HEK293 (cell line): ENCODE measurements at regions not wholly inside any gene's neighbourhood (a gene's known extent, or its start where the extent isn't known, plus 50 kb on each side); places are given as distances from the start of the nearest gene placed in this dataset.

ENCODE experiments used
- CTCF ChIA-PET: fragments of 350-600 bp; formaldehyde crosslinking; extraction: SDS; loops from one replicate; lab custom pipeline; 2021; ENCODE audit warnings: antibody characterized with exemption; lab: Yijun Ruan, JAX
- POLR2A ChIA-PET: fragments of 300-600 bp; formaldehyde crosslinking; extraction: SDS; loops from one replicate; lab custom pipeline; 2020; ENCODE audit warnings: antibody characterized with exemption, inconsistent platforms; lab: Yijun Ruan, JAX
- H3K27ac ChIP-seq: fragments of 200-500 bp; sonication (Bioruptor generic); 2 replicates; pipeline ENCODE4 v1.5.1; 2014; ENCODE audit warnings: low read depth, low read length, control low read depth, inconsistent platforms; ENCODE audit errors: extremely low read depth
- H3K36me3 ChIP-seq, 2 experiments: fragments of 200-500 bp in 1 of 2; sonication (Bioruptor generic) in 1 of 2; 1 replicate in 1 of 2; 2 replicates in 1 of 2; pipeline ENCODE4 v1.5.1; 2014 to 2017; ENCODE audit warnings: inconsistent platforms in 2 of 2, low read length in 2 of 2; ENCODE audit not compliant: control insufficient read depth in 2 of 2, insufficient read depth in 1 of 2
- H3K4me1 ChIP-seq: fragments of 200-500 bp; sonication (Bioruptor generic); 2 replicates; pipeline ENCODE4 v1.5.1; 2014; ENCODE audit warnings: mild to moderate bottlenecking, low read length, inconsistent platforms; ENCODE audit not compliant: control insufficient read depth, insufficient read depth
- H3K4me3 ChIP-seq: 2 replicates; pipeline ENCODE4 v1.5.1; 2011; ENCODE audit warnings: low read depth, mild to moderate bottlenecking, control low read depth, low read length, moderate library complexity
- H3K9me3 ChIP-seq: fragments of 200-500 bp; sonication (Bioruptor generic); 2 replicates; pipeline ENCODE4 v1.5.1; 2014; ENCODE audit warnings: low read depth, low read length, inconsistent platforms; ENCODE audit not compliant: control insufficient read depth, insufficient read depth
- AEBP2 ChIP-seq: fragments of 450-650 bp; formaldehyde crosslinking; IDR thresholded peaks from 2 replicates; pipeline ENCODE4 v1.5.1; 2016; ENCODE audit warnings: missing biosample characterization, missing genetic modification characterization, borderline replicate concordance
- BCL6B ChIP-seq: fragments of 450-650 bp; formaldehyde crosslinking; IDR thresholded peaks from 2 replicates; pipeline ENCODE4 v1.5.1; 2017; ENCODE audit warnings: missing biosample characterization, missing genetic modification characterization
- GLI2 ChIP-seq: fragments of 450-650 bp; formaldehyde crosslinking; IDR thresholded peaks from 2 replicates; pipeline ENCODE4; 2017; ENCODE audit warnings: missing biosample characterization, missing genetic modification characterization, low read depth, borderline replicate concordance
- INSM2 ChIP-seq: fragments of 450-650 bp; formaldehyde crosslinking; IDR thresholded peaks from 2 replicates; pipeline ENCODE4 v1.5.1; 2016; ENCODE audit warnings: missing biosample characterization, missing genetic modification characterization
- PRDM2 ChIP-seq: fragments of 450-650 bp; formaldehyde crosslinking; IDR thresholded peaks from 2 replicates; pipeline ENCODE4 v1.5.1; 2016; ENCODE audit warnings: missing biosample characterization, missing genetic modification characterization, borderline replicate concordance
- PRDM6 ChIP-seq: fragments of 450-650 bp; formaldehyde crosslinking; IDR thresholded peaks from 2 replicates; pipeline ENCODE4 v1.5.1; 2017; ENCODE audit warnings: missing biosample characterization, missing genetic modification characterization
- SALL2 ChIP-seq: fragments of 450-650 bp; formaldehyde crosslinking; IDR thresholded peaks from 2 replicates; pipeline ENCODE4 v1.5.0; 2017; ENCODE audit warnings: missing biosample characterization, mild to moderate bottlenecking, missing genetic modification characterization, borderline replicate concordance
- TSHZ1 ChIP-seq: fragments of 450-650 bp; formaldehyde crosslinking; IDR thresholded peaks from 2 replicates; pipeline ENCODE4 v1.5.1; 2016; ENCODE audit warnings: missing biosample characterization, missing genetic modification characterization, borderline replicate concordance
- ZFHX2 ChIP-seq: fragments of 450-650 bp; formaldehyde crosslinking; conservative IDR thresholded peaks from 2 replicates; pipeline ENCODE4 v1.5.1; 2016; ENCODE audit warnings: missing biosample characterization, missing genetic modification characterization
- ZNF18 ChIP-seq: fragments of 450-650 bp; formaldehyde crosslinking; IDR thresholded peaks from 2 replicates; pipeline ENCODE4 v1.5.1; 2016; ENCODE audit warnings: missing biosample characterization, missing genetic modification characterization
- ZNF48 ChIP-seq: fragments of 450-650 bp; formaldehyde crosslinking; IDR thresholded peaks from 2 replicates; pipeline ENCODE4 v1.5.1; 2016; ENCODE audit warnings: missing biosample characterization, missing genetic modification characterization
- ZNF704 ChIP-seq: fragments of 450-650 bp; formaldehyde crosslinking; IDR thresholded peaks from 2 replicates; pipeline ENCODE4 v1.5.1; 2016; ENCODE audit warnings: missing biosample characterization, missing genetic modification characterization

- no peak for TF ChIP-seq TSHZ1 (tag by site-specific recombination)
Observed at GRCh38 chr4:32030406-32030805, 1310.2 kb downstream of the PCDH7 start (continued).

- TF ChIP-seq BCL6B (tag by site-specific recombination) (no peak), PRDM6 (no peak), SALL2 (tag by site-specific recombination) (no peak), INSM2 (tag by site-specific recombination) (no peak)
- Histone ChIP-seq H3K4me3 (no peak overlapping the region), H3K9me3 (no peaks in the 10 kb centered on the region), H3K27ac (no peak overlapping the region), H3K36me3 (no peaks in the 10 kb centered on the region), H3K4me1 (no peaks in the 10 kb centered on the region)
- ChIA-PET POLR2A (no interaction called here), CTCF (interaction anchor here (0.6 kb wide), 1 partner anchor 756 kb away, joined by 4 read pairs; no protein-coding TSS in a partner anchor)
Observed at GRCh38 chr4:32031026-32031425, 1310.9 kb downstream of the PCDH7 start.

GRCh38 chr4:32032136-32032672 is 1312.0 kb downstream of the PCDH7 start:
- POLR2A ChIA-PET: no interaction called here
- H3K27ac ChIP-seq: no peak overlapping the region
- no peak for TF ChIP-seq PRDM2 (tag by site-specific recombination)
- TF ChIP-seq ZNF18 (tag by site-specific recombination): no peak
- no peak for TF ChIP-seq GLI2 (tag by site-specific recombination)
- TF ChIP-seq AEBP2: no peak
- TF ChIP-seq ZFHX2 (tag by site-specific recombination): no peak
- TF ChIP-seq ZNF704 (tag by site-specific recombination): no peak
- no peak for TF ChIP-seq ZNF48

More at GRCh38 chr4:32032136-32032672, 1312.0 kb downstream of the PCDH7 start:
- CTCF ChIA-PET: no interaction called here
- H3K4me3 ChIP-seq: no peak overlapping the region
- no peaks in the 10 kb centered on the region for H3K36me3 ChIP-seq
- no peaks in the 10 kb centered on the region for H3K4me1 ChIP-seq
- H3K9me3 ChIP-seq: no peaks in the 10 kb centered on the region
